Astrocyte (in vitro differentiated cells and primary cell): ENCODE measurements at regions not wholly inside any gene's neighbourhood (a gene's known extent, or its start where the extent isn't known, plus 50 kb on each side); places are given as distances from the start of the nearest gene placed in this dataset.

Experiments used
- DNase-seq: peaks from one replicate; pipeline ENCODE4 v3.0.0-alpha.2; 2010; ENCODE audit warnings: low read depth
- FAIRE-seq: peaks from 2 replicates; lab custom pipeline; 2011; peaks lifted over from hg19 to GRCh38; lab: Jason Lieb, UNC
- H2AFZ ChIP-seq: 2 replicates; pipeline ENCODE4 v1.6.0; 2012; ENCODE audit warnings: low read depth, low read length, inconsistent platforms
- H3K27ac ChIP-seq: 2 replicates; pipeline ENCODE4 v1.5.1; 2011; ENCODE audit warnings: low read depth, low read length, inconsistent platforms
- H3K27me3 ChIP-seq: 2 replicates; pipeline ENCODE4 v1.6.0; 2011; ENCODE audit warnings: low read length, inconsistent platforms; ENCODE audit not compliant: insufficient read depth
- H3K36me3 ChIP-seq: 2 replicates; pipeline ENCODE4 v1.5.1; 2011; ENCODE audit warnings: low read length, inconsistent platforms; ENCODE audit not compliant: insufficient read depth
- H3K4me1 ChIP-seq: 2 replicates; pipeline ENCODE4 v1.5.1; 2011; ENCODE audit warnings: low read length, inconsistent platforms; ENCODE audit not compliant: insufficient read depth
- H3K4me2 ChIP-seq: 2 replicates; pipeline ENCODE4 v1.6.0; 2012; ENCODE audit warnings: low read length, inconsistent platforms
- H3K4me3 ChIP-seq: 2 replicates; pipeline ENCODE4 v1.5.1; 2011; ENCODE audit warnings: low read depth, mild to moderate bottlenecking, low read length, inconsistent platforms; ENCODE audit not compliant: insufficient read depth
- H3K79me2 ChIP-seq: 2 replicates; pipeline ENCODE4 v1.6.0; 2012; ENCODE audit warnings: mild to moderate bottlenecking, low read length, inconsistent platforms; ENCODE audit not compliant: insufficient read depth
- H3K9ac ChIP-seq: 2 replicates; pipeline ENCODE4 v1.6.0; 2012; ENCODE audit warnings: mild to moderate bottlenecking, low read length, inconsistent platforms
- H3K9me3 ChIP-seq: 2 replicates; pipeline ENCODE4 v1.5.1; 2012; ENCODE audit warnings: low read depth, mild to moderate bottlenecking, low read length, inconsistent platforms; ENCODE audit not compliant: insufficient read depth
- H4K20me1 ChIP-seq: 2 replicates; pipeline ENCODE4 v1.6.0; 2012; ENCODE audit warnings: low read length, inconsistent platforms; ENCODE audit not compliant: insufficient read depth
- H3K27ac Mint-ChIP-seq: one replicate; pipeline ENCODE4 v1.8.0; 2021; ENCODE audit warnings: mild to moderate bottlenecking, mixed read lengths; ENCODE audit not compliant: unreplicated experiment
- H3K27me3 Mint-ChIP-seq: one replicate; pipeline ENCODE4 v1.8.0; 2021; ENCODE audit warnings: low read depth, mixed read lengths; ENCODE audit not compliant: unreplicated experiment
- H3K36me3 Mint-ChIP-seq: one replicate; pipeline ENCODE4 v1.8.0; 2021; ENCODE audit warnings: low read depth, mixed read lengths; ENCODE audit not compliant: unreplicated experiment
- H3K4me1 Mint-ChIP-seq: one replicate; pipeline ENCODE4 v1.8.0; 2021; ENCODE audit warnings: low read depth, mixed read lengths; ENCODE audit not compliant: unreplicated experiment
- H3K4me3 Mint-ChIP-seq: one replicate; pipeline ENCODE4 v1.8.0; 2021; ENCODE audit warnings: mild to moderate bottlenecking, moderate library complexity, mixed read lengths; ENCODE audit not compliant: unreplicated experiment
- H3K9me3 Mint-ChIP-seq: one replicate; pipeline ENCODE4 v1.8.0; 2021; ENCODE audit warnings: mild to moderate bottlenecking, mixed read lengths; ENCODE audit not compliant: unreplicated experiment
- EZH2 ChIP-seq: IDR thresholded peaks from 2 replicates; pipeline ENCODE4 v1.6.1; 2012; ENCODE audit warnings: mild to moderate bottlenecking, low read length, inconsistent platforms; ENCODE audit not compliant: insufficient read depth
- TF ChIP-seq, protein P1 (sequence below): IDR thresholded peaks from 2 replicates; pipeline ENCODE4 v1.5.1; 2011; ENCODE audit warnings: low read depth, mild to moderate bottlenecking, inconsistent platforms, low read length, moderate library complexity; ENCODE audit not compliant: insufficient read depth

DNA sequence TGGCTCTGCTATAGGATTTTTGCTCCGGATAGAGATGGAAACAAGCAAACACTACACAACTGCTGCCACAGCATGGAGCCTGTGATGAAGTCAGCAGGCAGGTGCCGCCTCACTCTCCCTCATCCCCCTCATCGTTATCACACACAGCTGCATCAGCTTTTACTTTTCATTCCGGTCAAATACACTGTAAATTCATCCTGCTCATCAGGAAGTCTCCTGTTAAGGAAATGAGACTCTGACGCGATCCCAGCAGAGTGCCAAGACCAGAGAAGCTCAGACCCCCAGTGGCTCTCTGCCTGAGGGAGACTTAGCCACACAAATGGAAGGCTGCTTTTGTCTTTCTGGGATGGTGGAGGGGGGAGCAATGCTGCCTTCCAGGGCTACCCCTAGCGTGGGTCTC, 270.2 kb downstream of the ELAVL2 start:
- H3K9ac ChIP-seq, result no peak overlapping the region
- H3K4me1 ChIP-seq, result no peaks in the 10 kb centered on the region
- no peak overlapping the region for H2AFZ ChIP-seq
- FAIRE-seq, result no peak
- TF ChIP-seq, protein P1, sequence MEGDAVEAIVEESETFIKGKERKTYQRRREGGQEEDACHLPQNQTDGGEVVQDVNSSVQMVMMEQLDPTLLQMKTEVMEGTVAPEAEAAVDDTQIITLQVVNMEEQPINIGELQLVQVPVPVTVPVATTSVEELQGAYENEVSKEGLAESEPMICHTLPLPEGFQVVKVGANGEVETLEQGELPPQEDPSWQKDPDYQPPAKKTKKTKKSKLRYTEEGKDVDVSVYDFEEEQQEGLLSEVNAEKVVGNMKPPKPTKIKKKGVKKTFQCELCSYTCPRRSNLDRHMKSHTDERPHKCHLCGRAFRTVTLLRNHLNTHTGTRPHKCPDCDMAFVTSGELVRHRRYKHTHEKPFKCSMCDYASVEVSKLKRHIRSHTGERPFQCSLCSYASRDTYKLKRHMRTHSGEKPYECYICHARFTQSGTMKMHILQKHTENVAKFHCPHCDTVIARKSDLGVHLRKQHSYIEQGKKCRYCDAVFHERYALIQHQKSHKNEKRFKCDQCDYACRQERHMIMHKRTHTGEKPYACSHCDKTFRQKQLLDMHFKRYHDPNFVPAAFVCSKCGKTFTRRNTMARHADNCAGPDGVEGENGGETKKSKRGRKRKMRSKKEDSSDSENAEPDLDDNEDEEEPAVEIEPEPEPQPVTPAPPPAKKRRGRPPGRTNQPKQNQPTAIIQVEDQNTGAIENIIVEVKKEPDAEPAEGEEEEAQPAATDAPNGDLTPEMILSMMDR, result no peak
- TF ChIP-seq EZH2, result no peak
- H3K9me3 ChIP-seq, result no peaks in the 10 kb centered on the region
- H3K4me3 Mint-ChIP-seq, result no peak overlapping the region
- H3K79me2 ChIP-seq, result no peaks in the 10 kb centered on the region
- peak; percentile 3 for DNase-seq
- H3K36me3 Mint-ChIP-seq, result peaks cover 1% of the 10 kb centered on the region
- H3K4me1 Mint-ChIP-seq, result peaks cover 16% of the 10 kb centered on the region
- no peaks in the 10 kb centered on the region for H3K27me3 ChIP-seq
- H3K27ac ChIP-seq, result no peak overlapping the region
- peaks cover 12% of the 10 kb centered on the region for H3K27me3 Mint-ChIP-seq
- H3K4me3 ChIP-seq, result no peak overlapping the region
- H3K27ac Mint-ChIP-seq, result no peak overlapping the region
- H4K20me1 ChIP-seq, result no peaks in the 10 kb centered on the region
- peaks cover 5% of the 10 kb centered on the region for H3K9me3 Mint-ChIP-seq
- no peaks in the 10 kb centered on the region for H3K36me3 ChIP-seq
- peak overlapping the region; percentile 27 for H3K4me2 ChIP-seq

DNA sequence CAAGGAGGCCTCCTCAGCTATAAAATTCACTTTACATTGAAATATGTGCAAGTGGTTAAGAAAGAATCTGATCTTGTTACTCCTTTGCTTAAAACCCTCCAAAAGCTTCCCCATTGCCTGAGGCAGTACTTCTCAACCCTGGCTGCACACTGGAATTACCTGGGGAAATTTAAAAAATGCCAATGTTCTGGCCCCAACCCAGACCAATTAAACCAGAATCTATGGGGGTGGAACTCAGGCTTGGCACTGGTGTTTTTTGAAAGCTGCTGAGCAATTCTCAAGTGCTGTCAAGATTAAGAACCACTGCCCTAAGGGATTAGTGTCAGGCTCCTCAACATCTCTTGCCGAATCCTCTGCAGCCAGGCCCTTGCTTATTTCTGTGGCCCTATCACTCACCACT, 269.6 kb downstream of the ELAVL2 start:
- Mint-ChIP-seq H3K4me1 (peaks cover 15% of the 10 kb centered on the region), H3K9me3 (peaks cover 5% of the 10 kb centered on the region), H3K36me3 (peaks cover 1% of the 10 kb centered on the region), H3K27me3 (peaks cover 12% of the 10 kb centered on the region), H3K27ac (no peak overlapping the region), H3K4me3 (no peak overlapping the region)
- H3K9me3 ChIP-seq, result no peaks in the 10 kb centered on the region
- H4K20me1 ChIP-seq, result no peaks in the 10 kb centered on the region
- DNase-seq (no peak), FAIRE-seq (no peak)
- no peaks in the 10 kb centered on the region for H3K79me2 ChIP-seq
- H3K4me2 ChIP-seq, result no peak overlapping the region
- H3K9ac ChIP-seq, result no peak overlapping the region
- no peaks in the 10 kb centered on the region for H3K27me3 ChIP-seq
- H3K36me3 ChIP-seq, result no peaks in the 10 kb centered on the region
- no peak for TF ChIP-seq EZH2
- TF ChIP-seq, protein P1, result no peak
- no peak overlapping the region for H3K27ac ChIP-seq
- no peak overlapping the region for H3K4me3 ChIP-seq
- H3K4me1 ChIP-seq, result no peaks in the 10 kb centered on the region
- no peak overlapping the region for H2AFZ ChIP-seq

DNA sequence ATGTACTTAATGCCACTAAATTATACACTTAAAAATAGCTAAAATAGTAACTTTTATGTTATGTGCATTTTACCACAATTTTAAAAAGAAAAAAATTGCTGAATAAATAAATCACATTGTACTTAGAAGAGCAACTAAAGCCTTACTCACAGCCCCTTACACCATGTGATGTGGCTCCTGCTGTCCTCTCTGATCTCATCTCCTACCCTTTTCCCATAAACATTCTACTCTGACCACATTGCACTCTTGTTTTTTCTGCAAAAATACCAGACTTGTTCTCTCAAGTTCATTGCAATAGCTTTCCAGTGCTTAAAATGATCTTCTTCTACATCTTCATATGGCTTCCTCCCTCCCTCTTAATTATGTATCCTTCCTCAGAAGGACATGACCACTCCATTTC, 268.4 kb downstream of the ELAVL2 start:
- H2AFZ ChIP-seq, result no peak overlapping the region
- no peaks in the 10 kb centered on the region for H3K79me2 ChIP-seq
- Mint-ChIP-seq H3K27ac (peak overlapping the region; percentile 41), H3K36me3 (peaks cover 1% of the 10 kb centered on the region), H3K9me3 (peaks cover 5% of the 10 kb centered on the region), H3K27me3 (peaks cover 9% of the 10 kb centered on the region), H3K4me1 (peaks cover 14% of the 10 kb centered on the region), H3K4me3 (no peak overlapping the region)
- no peak overlapping the region for H3K9ac ChIP-seq
- no peak overlapping the region for H3K4me3 ChIP-seq
- no peak for TF ChIP-seq EZH2
- no peaks in the 10 kb centered on the region for H3K36me3 ChIP-seq
- no peak overlapping the region for H3K27ac ChIP-seq
- no peaks in the 10 kb centered on the region for H3K4me1 ChIP-seq
- H3K4me2 ChIP-seq, result no peak overlapping the region
- no peaks in the 10 kb centered on the region for H3K9me3 ChIP-seq
- H3K27me3 ChIP-seq, result no peaks in the 10 kb centered on the region
- DNase-seq, result peak; percentile 62
- FAIRE-seq, result no peak
- H4K20me1 ChIP-seq, result no peaks in the 10 kb centered on the region
